Stimulated activated CD4-positive, alpha-beta T cell treated with anti-CD3 and anti-CD28 coated beads, Interleukin-1b, Interleukin-23, amount 100 ng/mL, for 4 hours (primary cell): ENCODE measurements at regions not wholly inside any gene's neighbourhood (a gene's known extent, or its start where the extent isn't known, plus 50 kb on each side); places are given as distances from the start of the nearest gene placed in this dataset.

Experiments used
- DNase-seq, 2 donors: peaks; one replicate each; pipeline ENCODE4 v3.0.0-alpha.2; 2020; ENCODE audit warnings: low read depth in 2 of 2

DNA sequence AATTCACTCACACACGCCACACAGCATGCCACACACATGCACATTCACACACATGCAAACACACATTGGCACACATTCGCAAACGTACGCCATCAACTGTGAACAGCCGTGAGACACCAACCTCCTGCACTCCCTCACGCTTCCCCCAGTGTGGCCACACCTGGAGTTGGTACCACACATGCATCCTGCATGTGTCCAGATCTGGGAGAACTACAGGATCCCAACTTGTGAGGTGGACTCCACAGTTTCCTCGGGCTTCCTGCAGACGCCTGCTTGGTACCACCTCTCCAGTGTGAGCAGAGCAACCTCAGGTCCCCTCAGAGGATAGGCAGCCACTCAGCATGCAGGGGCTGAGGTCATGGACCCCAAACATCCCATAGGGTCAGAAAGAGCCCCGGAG lies 239.0 kb downstream of the EIPR1 start:
- DNase-seq: no peak

DNA sequence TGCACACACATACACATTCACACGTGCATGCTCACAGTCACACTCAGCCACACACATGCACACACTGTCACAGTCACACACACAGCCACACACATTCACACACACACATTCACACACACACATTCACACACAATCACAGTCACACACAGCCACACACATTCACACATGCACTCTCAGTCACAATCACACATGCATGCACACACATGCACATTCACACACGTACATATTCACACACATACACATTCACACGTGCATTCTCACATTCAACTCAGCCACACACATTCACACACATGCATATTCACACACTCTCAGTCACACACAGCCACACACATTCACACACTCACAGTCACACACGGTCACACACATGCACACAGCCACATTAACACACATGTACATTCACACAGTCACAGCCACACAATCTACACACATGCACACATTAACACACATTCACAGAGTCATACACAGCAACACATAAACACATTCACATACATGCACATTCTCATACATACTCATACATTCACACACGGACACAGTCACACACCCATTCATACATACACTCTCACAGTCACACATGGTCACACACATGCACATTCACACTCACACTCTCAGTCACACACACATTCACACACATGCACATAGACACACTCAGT lies 239.8 kb downstream of the EIPR1 start:
- DNase-seq: no peak

DNA sequence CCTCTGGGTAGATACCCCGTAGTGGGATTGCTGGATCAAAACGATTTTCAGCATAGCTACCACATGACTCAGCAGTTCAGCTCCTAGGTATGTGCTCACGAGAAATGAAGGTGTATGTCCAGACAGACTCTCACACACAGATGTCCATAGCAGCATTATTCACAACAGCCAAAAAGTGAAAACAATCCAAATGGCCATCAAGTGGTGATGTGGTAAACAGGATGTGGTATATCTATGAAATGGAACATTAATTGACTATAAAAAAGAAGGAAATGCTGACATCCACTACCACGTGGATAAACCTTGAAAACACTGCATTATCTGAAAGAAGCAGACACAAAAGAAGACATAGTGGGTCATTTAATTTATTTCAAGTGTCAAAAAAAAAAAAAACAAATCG lies 241.9 kb downstream of the EIPR1 start:
- no peak for DNase-seq

DNA sequence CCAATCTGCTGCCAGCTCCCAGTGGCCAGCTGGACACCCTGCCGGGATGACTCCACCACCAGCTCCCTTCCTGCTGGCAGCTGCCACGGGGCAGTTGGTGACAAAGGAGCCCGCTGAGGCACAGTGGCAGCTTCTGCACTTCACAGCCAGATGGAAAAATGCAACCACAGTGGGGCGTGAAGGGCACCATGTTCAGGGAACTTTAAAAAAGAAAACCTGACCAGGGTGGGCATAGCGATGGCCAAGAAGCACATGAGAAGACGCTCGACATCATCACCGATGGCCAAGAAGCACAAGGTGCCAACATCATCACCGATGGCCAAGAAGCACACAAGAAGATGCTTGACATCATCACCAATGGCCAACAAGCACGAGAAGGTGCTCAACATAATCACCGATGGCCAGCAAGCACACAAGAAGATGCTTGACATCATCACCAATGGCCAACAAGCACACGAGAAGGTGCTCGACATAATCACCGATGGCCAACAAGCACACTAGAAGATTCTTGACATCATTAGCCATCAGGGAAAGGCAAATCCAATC lies 243.5 kb downstream of the EIPR1 start:
- DNase-seq: no peak

DNA sequence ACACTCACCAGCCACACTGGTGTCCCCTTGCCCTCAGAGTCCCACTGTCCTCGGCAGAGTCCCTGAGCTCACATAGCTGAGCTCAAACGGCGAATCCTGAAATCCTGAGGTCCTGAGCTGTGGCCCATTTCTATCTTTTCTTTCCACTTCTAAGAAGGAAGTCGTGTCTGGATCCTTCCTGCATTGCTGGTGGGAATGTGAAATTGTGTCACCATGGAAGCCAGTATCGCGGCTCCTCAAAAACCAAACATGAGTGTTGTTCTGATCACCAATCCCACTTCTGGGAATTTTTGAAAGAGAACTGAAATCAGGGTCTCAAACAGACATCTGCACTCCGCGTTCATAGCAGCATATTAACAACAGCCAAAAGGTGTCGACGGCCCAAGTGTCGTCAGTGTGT lies 244.7 kb downstream of the EIPR1 start:
- DNase-seq: no peak

DNA sequence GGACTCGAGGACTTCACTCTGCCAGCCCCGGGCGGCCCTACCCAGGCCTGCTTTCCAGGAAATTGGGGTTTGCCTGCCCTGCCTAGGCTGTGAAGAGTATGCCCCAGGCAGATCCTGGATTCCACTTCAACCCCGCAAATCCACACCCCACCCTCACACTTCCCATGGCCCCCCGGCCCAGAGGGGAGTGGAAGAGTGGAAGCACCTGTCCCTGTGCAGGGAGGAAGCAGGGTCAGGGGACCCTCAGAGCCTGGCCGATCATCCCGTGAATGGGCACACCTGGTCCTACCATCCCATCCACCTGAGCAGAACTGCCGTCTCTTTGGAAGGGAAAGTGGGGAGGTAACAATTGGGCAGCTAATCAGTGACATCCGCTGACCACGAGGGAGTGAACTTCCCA lies 245.2 kb downstream of the EIPR1 start:
- DNase-seq: no peak

DNA sequence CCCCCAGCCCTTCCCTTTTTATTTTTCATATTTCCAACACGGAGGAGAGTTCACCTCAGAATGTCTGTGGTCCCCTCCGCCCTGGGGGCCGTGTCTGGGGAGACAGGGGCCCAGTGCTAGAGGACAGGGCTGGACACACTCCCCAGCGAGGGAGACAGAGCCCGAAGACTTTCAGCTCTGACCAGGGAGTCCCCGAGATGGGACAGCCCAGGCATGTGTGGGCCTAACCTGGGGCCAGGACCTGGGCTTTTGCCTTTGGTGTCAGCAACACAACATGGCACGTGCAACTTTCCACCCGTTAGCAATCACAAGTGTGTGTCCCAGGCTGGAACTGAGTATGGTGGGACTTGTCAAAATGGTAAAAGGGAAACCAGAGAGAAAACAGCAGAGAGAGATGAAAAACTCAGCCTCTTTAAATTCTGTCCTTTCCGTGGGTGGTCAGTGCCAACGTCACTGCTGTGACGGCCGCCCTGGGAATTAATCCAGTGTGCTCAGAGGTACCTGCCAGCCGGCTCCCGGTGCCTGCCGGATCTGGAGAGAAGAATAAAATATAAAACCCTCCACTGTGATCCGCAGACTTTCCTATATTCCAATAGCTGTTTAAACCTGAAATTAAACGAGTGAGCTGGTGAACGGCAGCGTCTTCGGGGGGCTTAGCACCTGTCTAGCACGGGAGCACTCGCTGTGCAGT lies 245.8 kb downstream of the EIPR1 start:
- DNase-seq: no peak

DNA sequence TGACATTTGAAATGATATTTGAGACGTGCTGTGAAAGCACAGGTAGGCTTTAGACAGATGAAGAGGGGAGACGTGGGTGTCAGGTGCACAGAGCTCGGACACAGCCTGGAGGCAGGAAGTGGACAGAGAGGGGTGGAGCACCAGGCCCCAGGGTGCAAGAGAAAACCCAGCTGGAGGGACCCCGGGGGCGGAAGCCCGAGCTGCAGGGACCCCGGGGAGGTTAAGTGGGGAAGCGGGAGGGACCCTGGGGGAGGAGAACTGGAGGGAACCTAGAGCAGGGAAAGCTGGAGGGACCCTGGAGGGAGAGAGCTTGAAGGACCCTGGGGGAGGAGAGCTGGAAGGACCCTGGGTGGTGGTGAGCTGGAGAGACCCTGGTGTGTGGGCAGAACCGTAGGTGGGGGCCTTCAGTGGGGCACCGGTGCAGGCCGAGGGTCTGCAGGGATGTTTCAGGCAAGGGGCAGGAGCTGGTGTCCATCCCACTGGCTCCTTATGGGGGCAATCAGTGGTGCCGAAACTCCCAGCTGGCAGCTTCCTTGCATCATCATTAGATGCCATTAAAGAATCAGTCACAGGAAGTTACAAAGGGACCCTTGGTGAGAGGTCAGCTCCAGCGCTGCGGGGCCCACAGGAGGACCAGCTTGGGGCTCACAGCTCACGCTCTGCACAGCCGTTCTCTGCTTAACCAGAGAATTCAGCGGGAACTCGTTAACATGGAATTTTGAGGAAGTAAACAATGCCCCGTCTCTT lies 246.6 kb downstream of the EIPR1 start:
- no peak for DNase-seq

DNA sequence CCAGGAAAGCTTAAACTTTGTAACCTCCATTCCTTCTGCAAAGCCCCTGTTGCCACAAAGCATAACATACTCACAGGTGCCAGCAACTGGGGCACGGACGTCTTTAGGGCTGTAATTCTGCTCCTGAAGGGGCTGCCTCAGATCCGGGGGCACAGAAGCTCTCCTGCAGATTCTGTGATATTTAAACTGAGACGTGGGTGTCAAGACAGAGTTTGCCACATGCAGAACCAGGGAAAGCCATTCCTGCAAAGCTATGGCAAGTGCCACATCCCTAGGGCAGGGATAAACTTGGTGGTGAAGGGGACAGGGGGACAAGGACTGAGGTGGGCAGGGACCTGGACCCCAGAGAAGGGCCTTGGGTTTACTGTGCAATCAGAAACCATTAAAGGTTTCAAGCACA lies 247.2 kb downstream of the EIPR1 start:
- DNase-seq: no peak

DNA sequence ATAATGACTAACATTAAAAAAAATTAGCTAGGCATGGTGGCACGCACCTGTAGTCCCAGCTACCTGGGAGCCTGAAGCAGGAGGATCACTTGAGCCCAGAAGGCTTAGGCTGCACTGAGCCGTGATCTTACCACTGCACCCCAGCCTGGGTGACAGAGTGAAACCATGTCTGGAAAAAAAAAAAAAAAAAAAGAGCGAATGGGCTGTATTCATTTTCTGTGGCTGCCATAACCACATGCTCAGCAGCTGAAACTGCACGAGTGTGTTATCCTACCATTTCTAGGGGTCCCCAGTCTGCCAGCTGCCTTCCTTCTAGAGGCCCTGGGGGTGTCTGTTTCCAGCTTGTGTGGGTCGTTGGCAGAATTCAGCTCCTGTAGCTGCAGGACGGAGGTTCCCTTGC lies 247.8 kb downstream of the EIPR1 start:
- no peak for DNase-seq

DNA sequence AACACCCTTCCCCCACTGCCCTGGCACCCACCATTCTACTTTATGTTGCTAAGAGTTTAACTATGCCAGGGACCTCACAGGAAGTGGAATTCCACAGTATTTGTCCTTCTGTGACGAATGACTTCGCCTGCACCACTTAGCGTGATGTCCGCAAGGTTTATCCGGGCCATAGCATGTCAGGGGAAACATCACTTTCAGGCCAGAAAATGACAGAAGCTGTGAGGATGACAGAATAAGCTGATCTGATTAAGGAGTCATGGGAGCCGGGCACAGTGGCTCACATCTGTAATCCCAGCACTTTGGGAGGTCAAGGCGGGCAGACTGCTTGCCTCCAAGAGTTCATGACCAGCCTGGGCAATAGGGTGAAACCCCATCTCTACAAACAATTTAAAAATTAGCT lies 248.8 kb downstream of the EIPR1 start:
- DNase-seq: no peak

DNA sequence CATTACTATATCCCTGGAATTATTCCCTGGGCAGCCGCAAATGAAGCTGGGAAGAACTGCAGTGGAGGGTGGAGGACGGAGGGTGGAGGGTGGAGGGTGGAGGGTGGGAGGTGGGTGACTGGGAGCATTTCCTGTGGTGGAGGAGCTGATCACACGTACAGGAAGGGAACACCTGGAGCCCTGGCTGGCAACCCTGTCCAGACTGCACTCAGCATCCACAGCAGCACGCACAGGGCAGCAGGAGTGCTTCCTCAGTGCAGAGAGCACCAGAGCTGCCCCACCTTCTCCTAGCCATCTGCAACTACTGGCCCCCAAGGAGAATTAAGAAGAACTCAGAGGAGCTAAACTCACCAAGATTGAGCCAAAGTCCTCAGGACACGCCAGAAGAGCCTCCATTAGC lies 249.9 kb downstream of the EIPR1 start:
- DNase-seq: no peak

DNA sequence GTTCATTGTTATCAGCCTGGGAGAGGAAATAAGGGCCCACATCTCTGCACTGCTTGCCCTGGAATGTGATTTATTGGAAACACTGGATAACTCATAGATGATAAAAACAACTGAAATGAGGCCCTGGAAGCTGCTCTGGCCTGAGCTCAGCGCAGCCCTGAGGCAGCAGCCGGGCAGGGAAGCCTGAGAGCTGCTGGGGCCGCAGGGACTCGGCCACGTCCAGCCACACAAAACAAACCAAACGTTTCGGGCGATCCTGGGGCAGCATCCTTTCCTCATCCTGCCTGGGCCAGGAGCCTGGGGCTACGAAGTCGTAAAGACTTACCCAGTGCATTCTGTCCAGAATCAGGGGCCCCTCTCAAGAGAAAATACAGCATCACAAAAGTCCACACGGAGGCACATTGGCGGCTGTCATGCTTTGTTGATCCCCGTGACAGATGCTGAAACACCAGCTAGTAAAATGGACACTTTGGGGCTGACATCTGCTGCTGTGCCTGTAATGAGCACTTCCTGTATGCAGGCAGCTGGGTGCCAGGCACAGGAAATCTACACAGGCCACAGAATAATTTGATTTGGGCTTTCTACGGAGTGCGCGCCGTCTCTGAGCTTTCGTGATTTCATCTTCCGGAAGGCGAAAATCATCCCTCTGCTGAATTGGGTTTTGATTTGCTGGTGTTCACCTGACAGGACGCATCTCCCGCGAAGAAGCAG lies 250.6 kb downstream of the EIPR1 start:
- DNase-seq: no peak

DNA sequence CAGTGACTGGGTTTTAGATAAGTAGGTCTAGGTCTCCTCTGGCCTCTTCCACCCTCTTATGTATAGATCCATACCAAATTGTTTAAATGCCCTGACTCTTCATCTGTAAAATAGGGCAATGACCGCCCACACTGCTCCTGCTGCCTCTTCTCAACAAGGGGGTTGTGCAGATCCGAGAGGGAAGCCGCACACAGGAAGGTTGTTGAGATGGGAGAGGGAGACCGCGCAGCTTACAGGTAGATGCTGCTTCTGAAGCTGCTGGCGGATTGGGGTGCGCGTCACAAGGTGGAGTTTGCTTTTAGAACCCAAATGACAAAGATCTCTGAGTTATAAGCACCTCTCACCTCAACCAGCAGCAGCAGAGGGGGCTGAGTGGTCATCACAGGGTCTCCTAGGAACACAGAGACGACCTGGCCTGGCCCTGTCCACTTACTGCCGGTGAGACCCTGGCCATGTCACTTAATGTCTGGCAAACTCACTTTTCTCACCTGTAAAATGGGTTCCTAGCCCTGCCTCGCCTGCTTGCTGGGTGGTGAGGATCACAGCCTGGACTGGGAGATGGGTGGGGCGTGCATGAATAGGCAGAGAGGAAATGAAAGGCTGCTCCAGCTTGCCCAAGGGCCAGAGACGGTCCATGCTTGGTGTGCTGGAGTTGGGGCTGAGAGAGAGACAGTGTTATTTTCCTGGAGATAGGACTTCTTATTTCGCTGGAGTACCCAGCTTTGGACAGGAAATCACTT lies 251.3 kb downstream of the EIPR1 start:
- no peak for DNase-seq

DNA sequence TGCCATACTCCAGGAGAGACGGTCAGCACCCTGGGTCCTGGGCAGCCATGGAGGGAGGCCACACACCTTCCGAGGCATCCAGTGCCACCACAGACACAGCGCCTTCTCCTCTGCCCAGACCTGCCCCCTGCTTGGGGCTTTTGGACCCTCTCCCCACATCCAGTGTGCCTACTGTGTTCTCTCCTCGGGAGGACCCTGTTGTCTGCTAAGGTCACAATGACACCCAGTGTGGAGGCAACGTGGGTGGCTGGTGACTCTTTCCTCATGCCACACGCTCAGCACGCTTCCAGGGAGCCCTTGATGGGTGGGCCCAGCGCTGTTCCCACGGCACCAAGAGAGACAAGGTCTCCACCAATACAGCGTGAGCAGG lies 251.9 kb downstream of the EIPR1 start:
- DNase-seq: no peak

DNA sequence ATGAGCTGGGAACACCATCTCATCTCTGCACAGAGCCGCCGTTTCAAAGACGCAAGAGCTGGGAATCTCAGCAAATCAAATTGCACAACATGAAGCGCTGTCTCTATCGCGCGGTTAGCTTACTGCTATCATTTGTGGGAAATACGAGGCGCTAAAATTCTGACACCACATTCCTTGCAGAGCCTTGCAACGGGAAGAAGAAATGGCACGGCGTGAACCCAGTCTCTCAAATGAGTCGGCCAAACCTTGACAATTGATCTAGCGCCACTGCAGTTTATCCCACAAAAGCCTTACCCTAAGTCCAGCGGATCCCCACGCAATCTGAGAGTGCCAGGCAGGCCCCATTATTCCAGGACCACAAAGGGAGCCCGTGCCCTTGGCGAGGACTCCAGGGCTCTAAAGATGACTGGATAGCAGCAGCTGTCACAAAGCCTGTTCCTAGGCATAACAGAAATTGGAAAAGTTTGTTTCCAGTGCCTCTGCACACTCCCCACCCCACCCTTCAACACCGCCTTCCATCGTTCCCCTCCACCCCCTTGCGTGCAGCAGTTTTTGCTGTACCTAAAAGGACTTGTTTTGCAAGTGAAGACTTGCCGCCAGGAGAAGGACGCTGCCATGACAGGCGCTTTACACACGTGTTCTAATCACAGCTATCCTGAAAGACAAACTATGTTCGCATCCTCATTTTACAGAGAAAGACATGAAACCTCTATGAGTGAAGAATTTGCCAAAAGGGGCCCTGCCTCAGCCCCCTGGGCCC lies 252.4 kb downstream of the EIPR1 start:
- no peak for DNase-seq

DNA sequence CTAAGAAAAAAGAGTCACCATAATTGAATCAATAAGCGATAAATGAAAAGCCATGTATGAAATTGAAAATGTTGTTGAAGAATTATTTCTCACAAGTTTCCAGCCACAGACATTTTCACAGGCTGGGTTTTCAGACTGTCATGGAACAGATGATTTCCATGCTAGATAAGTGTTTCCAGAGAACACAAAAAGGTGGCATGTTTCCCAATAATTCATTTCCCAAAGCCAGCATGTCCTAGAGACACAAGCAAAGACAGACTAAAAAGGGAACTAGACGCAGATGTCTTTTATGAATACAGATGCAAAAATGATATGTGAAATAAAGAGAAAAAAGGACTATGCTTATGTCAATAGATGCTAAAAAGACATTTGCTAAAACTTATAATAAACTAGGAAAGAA lies 255.1 kb downstream of the EIPR1 start:
- DNase-seq: no peak

DNA sequence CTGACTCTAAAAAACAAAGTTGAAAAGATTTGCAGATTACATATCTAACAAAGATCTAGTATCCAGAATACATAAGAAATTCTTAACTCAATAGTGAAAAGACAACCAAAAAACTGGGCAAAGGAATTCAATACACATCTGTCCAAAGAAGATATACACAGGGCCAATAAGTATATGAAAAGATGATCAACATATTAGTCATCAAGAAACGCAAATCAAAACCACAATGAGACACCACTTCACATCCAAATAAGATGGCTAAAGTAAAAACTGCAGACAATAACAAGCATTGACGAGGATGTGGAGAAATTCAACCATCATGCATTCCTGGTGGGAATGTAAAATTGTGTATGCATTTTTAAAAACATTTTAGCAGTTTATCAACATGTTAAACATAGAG lies 256.0 kb downstream of the EIPR1 start:
- DNase-seq: no peak

DNA sequence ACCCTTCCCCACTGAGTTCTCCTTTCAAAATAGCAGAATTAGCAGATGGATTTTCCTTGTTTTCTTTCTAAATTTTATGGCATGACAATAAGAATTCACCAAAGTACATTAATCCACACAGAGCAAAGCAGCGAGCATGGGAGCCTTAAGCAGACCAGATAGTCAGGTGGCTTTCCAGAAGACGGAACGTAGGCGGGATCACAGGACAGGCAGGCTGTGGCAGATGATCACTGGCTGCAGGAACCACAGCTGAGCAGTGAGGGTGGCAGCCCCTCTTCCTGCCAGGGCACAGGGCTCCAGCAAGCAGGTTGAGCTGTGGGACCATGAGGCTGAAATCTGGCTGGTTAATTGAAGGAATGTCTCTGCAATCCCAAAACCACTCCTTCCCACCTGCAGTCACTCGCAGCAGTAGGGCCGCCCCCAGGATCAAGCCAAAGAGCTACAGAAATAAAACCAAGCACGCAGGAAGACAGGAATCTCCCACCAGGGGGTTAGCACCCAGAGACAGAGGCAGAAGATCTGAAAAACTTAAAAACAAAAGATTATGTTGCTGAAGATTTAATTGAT lies 259.9 kb downstream of the EIPR1 start:
- no peak for DNase-seq

DNA sequence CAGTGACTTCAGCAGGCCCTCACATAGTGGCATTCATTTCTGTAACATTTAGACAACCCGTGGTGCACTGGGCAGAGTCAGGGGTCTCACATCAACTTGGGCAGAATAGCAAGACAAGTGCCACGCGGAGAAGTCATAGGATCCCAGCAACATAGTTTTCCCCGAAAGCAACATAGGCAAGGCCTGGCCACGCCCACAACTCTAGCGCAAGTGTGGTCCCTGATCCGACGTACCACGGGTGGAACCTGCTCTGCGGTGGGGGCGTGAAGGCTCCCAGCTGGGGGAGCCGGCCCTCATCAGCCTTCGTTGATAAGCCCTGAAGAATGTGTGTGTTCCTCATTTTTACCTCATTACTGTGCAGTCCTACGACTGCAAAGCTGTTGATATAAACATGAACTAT lies 261.2 kb downstream of the EIPR1 start:
- DNase-seq: no peak
